ENCODE measurements at regions not wholly inside any gene's neighbourhood (a gene's known extent, or its start where the extent isn't known, plus 50 kb on each side); places are given as distances from the start of the nearest gene placed in this dataset.

GRCh38 chr22:48686694-48687302 lies 1140.9 kb downstream of the BRD1 start:
- no peak for DNase-seq

- no peak for DNase-seq
Measured at GRCh38 chr22:48685767-48686166, 1141.9 kb downstream of the BRD1 start.

GRCh38 chr22:48683640-48684039 lies 1144.0 kb downstream of the BRD1 start:
- no peak for DNase-seq

GRCh38 chr22:48682504-48682903 lies 1145.2 kb downstream of the BRD1 start:
- no peak for DNase-seq

- DNase-seq = no peak
Measured at GRCh38 chr22:48680601-48681000, 1147.1 kb downstream of the BRD1 start.

- DNase-seq = no peak
Measured at GRCh38 chr22:48679656-48680555, 1147.8 kb downstream of the BRD1 start.

GRCh38 chr22:48678171-48679135 lies 1149.2 kb downstream of the BRD1 start:
- no peak for DNase-seq

- DNase-seq = no peak
Measured at GRCh38 chr22:48677621-48678020, 1150.1 kb downstream of the BRD1 start.

GRCh38 chr22:48677168-48677520 lies 1150.5 kb downstream of the BRD1 start:
- no peak for DNase-seq

- DNase-seq = no peak
Measured at GRCh38 chr22:48676266-48677167, 1151.2 kb downstream of the BRD1 start.

- DNase-seq = no peak
Measured at GRCh38 chr22:48675830-48676145, 1151.9 kb downstream of the BRD1 start.

- no peak for DNase-seq
Measured at GRCh38 chr22:48675141-48675829, 1152.4 kb downstream of the BRD1 start.

- DNase-seq = no peak
Measured at GRCh38 chr22:48673806-48674500, 1153.7 kb downstream of the BRD1 start.

GRCh38 chr22:48672387-48672786 lies 1155.3 kb downstream of the BRD1 start:
- DNase-seq = no peak

GRCh38 chr22:48670731-48671130 lies 1156.9 kb downstream of the BRD1 start:
- DNase-seq = no peak

GRCh38 chr22:48669986-48670716 lies 1157.5 kb downstream of the BRD1 start:
- DNase-seq = no peak

GRCh38 chr22:48669226-48669625 lies 1158.4 kb downstream of the BRD1 start:
- no peak for DNase-seq

GRCh38 chr22:48667289-48667688 lies 1160.4 kb downstream of the BRD1 start:
- DNase-seq = no peak

GRCh38 chr22:48666620-48667019 lies 1161.1 kb downstream of the BRD1 start:
- DNase-seq = no peak

- no peak for DNase-seq
Measured at GRCh38 chr22:48665311-48665995, 1162.2 kb downstream of the BRD1 start.

All from NCI-H1930 (cell line).